BE2C (cell line): ENCODE measurements at regions not wholly inside any gene's neighbourhood (a gene's known extent, or its start where the extent isn't known, plus 50 kb on each side); places are given as distances from the start of the nearest gene placed in this dataset.

Experiments used
- DNase-seq: peaks from one replicate; pipeline ENCODE4 v3.0.0-alpha.2; 2020
- H3K27me3 ChIP-seq: fragments of 250-450 bp; sonication (Bioruptor Pico); 2 replicates; pipeline ENCODE4 v1.5.1; 2020; ENCODE audit warnings: mild to moderate bottlenecking
- H3K36me3 ChIP-seq: fragments of 250-450 bp; sonication (Bioruptor Pico); 2 replicates; pipeline ENCODE4 v1.5.1; 2020; ENCODE audit warnings: mild to moderate bottlenecking
- H3K4me1 ChIP-seq: fragments of 250-450 bp; sonication (Bioruptor Pico); 2 replicates; pipeline ENCODE4 v1.5.1; 2020
- H3K4me3 ChIP-seq: 2 replicates; pipeline ENCODE4 v1.5.1; 2011; ENCODE audit warnings: low read depth, low read length
- H3K9me3 ChIP-seq: fragments of 250-450 bp; sonication (Bioruptor Pico); 2 replicates; pipeline ENCODE4 v1.5.1; 2020
- TF ChIP-seq, protein P1 (sequence below): IDR thresholded peaks from 2 replicates; pipeline ENCODE4 v1.5.1; 2012; ENCODE audit warnings: mild to moderate bottlenecking, low read depth, low read length

- TF ChIP-seq, protein P1, sequence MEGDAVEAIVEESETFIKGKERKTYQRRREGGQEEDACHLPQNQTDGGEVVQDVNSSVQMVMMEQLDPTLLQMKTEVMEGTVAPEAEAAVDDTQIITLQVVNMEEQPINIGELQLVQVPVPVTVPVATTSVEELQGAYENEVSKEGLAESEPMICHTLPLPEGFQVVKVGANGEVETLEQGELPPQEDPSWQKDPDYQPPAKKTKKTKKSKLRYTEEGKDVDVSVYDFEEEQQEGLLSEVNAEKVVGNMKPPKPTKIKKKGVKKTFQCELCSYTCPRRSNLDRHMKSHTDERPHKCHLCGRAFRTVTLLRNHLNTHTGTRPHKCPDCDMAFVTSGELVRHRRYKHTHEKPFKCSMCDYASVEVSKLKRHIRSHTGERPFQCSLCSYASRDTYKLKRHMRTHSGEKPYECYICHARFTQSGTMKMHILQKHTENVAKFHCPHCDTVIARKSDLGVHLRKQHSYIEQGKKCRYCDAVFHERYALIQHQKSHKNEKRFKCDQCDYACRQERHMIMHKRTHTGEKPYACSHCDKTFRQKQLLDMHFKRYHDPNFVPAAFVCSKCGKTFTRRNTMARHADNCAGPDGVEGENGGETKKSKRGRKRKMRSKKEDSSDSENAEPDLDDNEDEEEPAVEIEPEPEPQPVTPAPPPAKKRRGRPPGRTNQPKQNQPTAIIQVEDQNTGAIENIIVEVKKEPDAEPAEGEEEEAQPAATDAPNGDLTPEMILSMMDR = no peak
- Histone ChIP-seq H3K36me3 (no peaks in the 10 kb centered on the region), H3K27me3 (no peaks in the 10 kb centered on the region), H3K4me3 (no peak overlapping the region), H3K9me3 (no peaks in the 10 kb centered on the region), H3K4me1 (no peaks in the 10 kb centered on the region)
- DNase-seq = no peak
Measured at GRCh38 chr6:66128656-66129055, 421.6 kb upstream of the EYS start.

DNA sequence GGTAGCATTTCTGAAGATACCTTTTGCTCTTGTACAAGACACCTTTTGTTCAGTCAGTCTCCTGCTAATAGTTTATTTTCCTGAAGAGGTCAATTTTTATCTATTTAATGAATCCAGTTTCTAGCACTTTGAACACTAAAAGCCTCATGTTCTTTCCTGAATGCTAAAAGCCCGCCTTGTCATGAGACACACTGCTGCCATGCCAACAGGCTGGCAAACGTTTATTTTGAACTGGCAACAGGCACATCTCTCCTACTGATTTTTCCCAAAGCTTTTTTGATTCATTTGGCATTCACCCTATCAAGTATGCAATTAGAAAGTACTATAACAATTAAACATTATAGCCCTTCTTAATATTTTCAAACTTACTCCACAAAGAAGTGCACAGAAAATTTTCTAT, 421.2 kb upstream of the EYS start:
- Histone ChIP-seq H3K4me3 (no peak overlapping the region), H3K9me3 (no peaks in the 10 kb centered on the region), H3K27me3 (no peaks in the 10 kb centered on the region), H3K4me1 (no peaks in the 10 kb centered on the region), H3K36me3 (no peaks in the 10 kb centered on the region)
- TF ChIP-seq, protein P1 = no peak
- DNase-seq = no peak

- TF ChIP-seq, protein P1 = no peak
- no peak for DNase-seq
Measured at GRCh38 chr6:66127061-66127460, 420.0 kb upstream of the EYS start.

GRCh38 chr6:66126358-66126757, 419.3 kb upstream of the EYS start:
- Histone ChIP-seq H3K27me3 (no peaks in the 10 kb centered on the region), H3K36me3 (no peaks in the 10 kb centered on the region), H3K4me3 (no peak overlapping the region), H3K4me1 (no peaks in the 10 kb centered on the region), H3K9me3 (no peaks in the 10 kb centered on the region)
- TF ChIP-seq, protein P1 = no peak
- DNase-seq = no peak

More at GRCh38 chr6:66127061-66127460, 420.0 kb upstream of the EYS start:
- Histone ChIP-seq H3K27me3 (no peaks in the 10 kb centered on the region), H3K4me3 (no peak overlapping the region), H3K36me3 (no peaks in the 10 kb centered on the region), H3K9me3 (no peaks in the 10 kb centered on the region), H3K4me1 (no peaks in the 10 kb centered on the region)

- no peak for DNase-seq
- H3K36me3 ChIP-seq = no peaks in the 10 kb centered on the region
- H3K4me1 ChIP-seq = no peaks in the 10 kb centered on the region
- no peak overlapping the region for H3K4me3 ChIP-seq
- H3K9me3 ChIP-seq = no peaks in the 10 kb centered on the region
- TF ChIP-seq, protein P1 = no peak
- no peaks in the 10 kb centered on the region for H3K27me3 ChIP-seq
Measured at GRCh38 chr6:66103954-66104353, 396.9 kb upstream of the EYS start.

DNA sequence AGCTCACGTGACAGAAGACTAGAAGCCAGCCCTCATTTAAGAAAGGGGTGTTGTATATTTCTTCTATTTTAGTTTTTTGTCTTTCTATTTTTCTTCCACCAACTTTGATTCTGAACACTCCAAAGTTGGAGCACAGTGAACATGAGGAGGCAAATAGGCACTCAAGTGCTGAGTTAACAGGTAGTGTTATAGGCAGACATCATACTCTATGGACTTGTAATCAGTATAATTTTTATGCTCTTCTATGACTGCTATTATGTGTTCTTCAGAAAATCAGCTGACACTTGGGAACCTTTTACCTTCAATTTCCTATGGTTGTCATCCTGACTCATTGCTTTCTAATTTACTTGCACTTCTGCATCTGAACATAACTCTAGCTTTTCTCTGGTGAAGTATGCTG, 396.3 kb upstream of the EYS start:
- Histone ChIP-seq H3K36me3 (no peaks in the 10 kb centered on the region), H3K27me3 (no peaks in the 10 kb centered on the region), H3K9me3 (no peaks in the 10 kb centered on the region), H3K4me1 (no peaks in the 10 kb centered on the region), H3K4me3 (no peak overlapping the region)
- TF ChIP-seq, protein P1 = no peak
- DNase-seq = no peak
